SKM-1 treated with dmso at 0.1 percent for 144 hours (cell line): ENCODE measurements at regions not wholly inside any gene's neighbourhood (a gene's known extent, or its start where the extent isn't known, plus 50 kb on each side); places are given as distances from the start of the nearest gene placed in this dataset.

ENCODE experiments used
- DNase-seq: peaks from one replicate; lab custom pipeline; 2025; ENCODE audit not compliant: unreplicated experiment; lab: John Stamatoyannopoulos, UW

DNA sequence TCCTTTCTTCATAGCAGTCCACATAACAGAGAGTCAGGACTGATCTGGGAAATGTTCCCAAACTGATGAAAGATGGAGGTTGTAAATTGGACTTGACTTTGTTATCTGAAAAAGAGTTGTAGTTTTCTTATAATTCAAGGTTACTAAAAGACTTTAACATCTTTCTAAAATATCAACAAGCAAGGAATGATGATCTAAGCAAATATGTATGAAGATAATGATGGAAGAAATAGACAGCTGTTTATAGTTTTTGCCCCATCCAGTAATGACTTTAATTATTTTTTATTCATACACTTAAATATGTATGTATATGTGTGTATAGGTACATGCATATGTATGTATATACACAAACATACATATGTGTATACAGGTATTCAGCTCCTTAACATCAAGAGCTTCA is 411.1 kb upstream of the SPOCK3 start:
- DNase-seq: no peak

DNA sequence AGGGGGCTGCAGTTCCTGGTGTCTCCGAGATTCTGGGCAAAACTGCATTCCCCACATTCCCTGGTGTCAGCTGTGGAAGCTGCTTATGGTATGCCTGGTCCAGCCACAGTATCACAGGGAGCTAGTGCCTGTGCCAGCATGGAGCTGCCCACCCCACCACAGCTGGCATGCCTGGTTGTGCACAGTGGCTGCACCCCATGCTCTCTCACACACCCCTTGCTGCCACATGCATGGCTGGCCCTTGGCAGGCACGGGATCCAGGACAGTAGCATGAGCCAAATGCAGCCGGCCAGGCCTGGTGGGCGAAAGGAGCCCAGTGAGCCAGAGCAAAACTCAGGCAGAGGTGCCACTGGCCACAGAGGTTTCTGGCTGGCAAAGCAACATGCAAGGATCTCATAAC is 418.0 kb upstream of the SPOCK3 start:
- DNase-seq: no peak

DNA sequence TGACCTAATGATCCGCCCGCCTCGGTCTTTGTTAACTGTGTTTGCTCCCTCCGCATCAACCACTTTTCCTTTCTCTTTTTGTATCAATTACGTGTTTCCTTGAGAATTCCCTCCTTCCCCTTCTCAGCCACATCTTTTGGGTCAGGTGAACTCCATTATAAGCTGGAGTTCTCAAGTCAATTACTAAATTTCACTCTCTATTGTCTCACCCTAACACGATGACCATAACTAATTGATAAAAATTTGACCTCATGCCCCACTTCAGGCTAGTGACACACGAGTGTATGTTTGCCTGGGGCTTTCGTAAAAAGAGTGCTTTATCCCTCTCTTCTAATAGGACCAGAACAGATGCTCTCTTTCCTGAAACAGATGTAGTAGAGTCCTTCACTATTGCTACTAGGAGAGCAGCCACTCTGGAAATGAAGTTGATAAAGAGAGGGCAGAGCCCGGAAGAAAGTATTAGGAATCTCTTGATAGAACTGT is 403.6 kb upstream of the ANXA10 start:
- no peak for DNase-seq

DNA sequence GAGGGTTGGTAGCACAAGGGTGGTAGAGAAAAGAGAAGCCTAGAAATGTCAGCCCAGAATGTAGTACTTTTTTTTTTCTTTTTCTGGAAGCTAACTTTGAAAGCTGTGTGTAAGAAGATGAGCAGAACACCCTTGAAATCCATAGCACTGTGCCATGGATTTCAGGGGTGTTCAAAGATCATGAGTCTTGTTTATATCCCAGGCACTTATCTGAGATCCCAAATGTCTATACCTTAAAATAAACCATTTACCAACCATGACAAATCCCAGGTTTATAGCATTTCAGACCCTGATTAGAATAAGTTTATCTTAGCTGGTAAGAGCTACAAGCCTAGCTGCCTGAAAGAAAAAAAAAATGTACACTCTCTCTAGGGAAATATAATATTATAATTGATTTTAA is 389.9 kb upstream of the ANXA10 start:
- DNase-seq: no peak

DNA sequence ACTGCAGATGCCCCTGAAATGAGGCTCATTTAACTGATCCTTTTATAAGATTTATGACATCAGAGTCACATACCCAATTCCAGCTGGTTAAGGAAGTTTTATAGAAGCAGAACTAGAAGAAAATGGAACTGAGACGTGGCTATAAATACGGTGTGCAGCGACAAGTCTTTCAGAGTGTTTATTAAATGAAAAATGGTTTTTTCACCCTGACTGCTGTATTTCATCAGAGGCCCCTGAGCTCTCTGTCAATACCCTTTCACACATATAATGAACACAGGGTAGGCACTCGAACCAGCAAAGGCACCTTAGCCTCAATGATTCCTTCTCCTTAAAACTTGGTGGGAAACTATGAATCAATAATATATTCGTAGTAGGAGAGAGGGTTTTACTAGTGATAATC is 380.8 kb upstream of the ANXA10 start:
- no peak for DNase-seq

DNA sequence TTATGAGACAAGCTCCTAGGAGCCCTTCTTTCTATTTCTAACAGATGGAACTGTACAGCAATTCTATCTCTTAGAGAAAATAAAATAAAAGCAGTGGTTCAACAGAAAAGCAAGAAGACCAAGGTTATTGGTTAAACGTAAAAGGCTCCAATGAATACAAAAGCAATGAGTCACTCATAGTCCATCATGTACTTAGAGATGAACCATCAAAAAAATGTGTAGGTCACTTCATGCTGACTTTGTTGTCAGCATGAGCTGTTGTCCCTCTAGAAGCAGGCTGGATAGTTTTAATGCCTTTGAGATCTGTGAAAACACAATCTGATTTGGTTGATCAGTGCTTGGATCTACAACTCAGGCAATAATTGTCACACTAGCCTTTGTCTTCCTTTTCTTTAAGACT is 378.6 kb upstream of the ANXA10 start:
- no peak for DNase-seq

DNA sequence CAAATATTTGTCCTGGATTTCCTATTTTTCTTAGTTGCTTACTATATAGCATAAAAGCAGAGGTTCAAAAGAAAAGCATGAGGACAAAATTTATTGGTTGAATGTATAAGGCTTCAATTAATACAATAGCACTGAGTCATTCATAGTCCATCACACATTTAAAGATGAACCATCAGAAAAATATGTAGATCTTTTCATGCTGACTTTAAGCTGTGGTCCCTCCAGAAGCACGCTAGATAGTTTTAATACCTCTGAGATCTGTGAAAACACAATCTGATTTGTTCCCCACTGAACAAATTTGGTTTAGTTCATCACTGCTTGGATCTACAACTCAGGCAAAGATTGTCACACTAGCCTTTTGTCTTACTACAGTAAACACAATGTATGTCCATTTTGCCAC is 377.2 kb upstream of the ANXA10 start:
- no peak for DNase-seq

DNA sequence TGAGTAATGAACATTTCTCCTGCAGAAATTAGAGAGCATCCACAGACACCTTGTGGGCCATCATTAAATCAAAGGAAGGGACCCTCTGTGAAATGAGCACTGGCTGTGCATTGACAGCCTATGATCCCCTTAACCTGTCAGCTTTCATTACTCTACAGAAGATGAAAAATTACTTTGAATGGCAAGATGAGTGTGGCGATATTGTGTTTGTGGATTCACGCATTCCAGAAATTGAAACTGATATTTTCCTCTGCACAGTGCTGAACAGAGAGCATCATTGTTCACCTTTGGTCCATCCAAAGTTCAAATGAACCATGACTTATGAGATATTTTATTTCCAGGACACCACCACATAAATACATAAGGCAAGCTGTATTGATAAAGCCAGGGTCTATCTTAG is 374.8 kb upstream of the ANXA10 start:
- DNase-seq: no peak

DNA sequence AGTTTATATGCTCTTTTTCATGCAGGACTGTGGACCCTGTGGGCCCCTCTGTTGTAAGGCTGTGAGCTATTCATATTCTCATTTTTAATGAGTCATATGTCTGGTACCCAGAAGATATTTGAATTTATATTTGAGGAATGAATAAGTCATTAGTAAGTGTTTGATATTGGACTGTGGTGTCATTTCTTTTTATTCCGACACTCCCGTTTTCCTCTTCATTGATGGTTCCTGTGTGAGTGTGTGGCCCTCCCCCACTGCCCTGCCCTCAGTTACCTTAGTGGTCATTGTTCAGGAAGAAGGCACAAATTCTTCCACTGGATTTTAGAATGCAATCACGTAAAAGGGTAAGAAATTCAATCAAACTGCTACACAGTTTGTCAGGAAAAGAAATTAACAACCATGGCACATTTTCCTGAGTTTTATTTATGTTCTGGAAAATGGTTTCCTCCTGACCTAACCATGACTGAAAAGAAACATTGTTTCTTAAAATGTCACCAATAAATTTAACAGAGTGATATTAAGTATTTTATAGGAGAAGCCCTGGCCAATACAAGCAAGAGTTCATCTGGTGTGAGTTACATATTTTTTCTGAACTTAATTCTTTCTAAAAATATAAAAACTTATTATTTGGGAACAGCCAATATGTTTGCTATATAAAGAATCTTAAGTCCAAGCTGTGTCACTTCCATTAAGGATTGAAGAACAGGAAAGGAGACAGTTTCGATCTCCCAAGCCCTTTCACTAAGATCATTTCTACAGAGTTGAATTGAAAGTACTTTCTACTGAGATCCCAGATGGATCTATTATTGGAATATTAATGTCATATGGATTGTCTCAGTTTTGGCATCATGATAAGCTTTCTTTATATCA is 370.5 kb upstream of the ANXA10 start:
- DNase-seq: no peak

DNA sequence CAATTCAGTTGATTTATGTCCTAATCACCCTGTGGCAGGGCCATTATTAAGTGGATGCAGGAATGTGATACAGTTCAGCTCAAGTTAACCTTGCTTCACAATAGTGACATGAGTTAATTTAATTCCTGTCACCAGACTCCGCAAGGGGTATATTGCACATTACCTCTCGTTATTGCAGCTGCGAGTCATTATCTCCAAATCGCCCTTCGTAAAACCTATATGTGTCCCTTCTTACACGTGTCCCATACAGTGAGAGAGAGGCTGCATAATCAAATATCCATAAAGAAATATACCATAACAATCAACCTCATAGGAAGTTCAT is 369.9 kb upstream of the ANXA10 start:
- DNase-seq: no peak

DNA sequence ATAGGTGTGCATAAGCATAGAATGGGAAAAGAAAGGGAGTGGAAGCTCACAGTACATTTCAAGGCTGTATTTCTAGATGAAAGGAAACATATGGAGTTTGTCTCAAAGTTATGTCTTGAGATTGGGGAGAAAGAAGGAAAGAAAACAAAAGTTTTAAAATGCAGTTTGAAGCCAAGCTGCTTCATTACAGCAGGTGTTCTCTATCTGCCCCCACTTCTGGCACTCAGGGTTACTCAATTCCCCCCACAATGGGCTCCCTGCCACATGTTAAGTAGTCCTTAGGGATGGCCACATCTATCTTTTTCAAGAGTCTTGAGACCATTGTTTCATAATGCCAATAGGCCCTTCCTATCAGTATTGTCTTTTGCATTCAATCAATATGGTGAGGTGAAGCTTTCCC is 367.4 kb upstream of the ANXA10 start:
- no peak for DNase-seq

DNA sequence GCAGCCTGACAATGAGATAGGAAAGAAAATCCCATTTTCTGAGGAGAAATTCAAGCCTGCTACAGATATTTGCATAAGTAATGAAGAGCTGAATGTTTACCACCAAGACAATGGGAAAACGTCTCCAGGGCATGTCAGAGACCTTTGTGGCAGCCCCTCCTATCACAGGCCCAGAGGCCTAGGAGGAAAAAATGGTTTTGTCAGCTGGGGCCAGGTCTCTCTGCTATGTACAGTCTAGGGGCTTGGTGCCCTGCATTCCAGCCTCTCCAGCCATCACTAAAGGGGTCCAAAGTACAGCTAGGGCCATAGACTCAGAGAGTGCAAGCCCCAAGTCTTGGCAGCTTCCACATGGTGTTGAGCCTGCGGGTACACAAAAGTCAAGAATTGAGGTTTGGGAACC is 361.6 kb upstream of the ANXA10 start:
- DNase-seq: no peak

DNA sequence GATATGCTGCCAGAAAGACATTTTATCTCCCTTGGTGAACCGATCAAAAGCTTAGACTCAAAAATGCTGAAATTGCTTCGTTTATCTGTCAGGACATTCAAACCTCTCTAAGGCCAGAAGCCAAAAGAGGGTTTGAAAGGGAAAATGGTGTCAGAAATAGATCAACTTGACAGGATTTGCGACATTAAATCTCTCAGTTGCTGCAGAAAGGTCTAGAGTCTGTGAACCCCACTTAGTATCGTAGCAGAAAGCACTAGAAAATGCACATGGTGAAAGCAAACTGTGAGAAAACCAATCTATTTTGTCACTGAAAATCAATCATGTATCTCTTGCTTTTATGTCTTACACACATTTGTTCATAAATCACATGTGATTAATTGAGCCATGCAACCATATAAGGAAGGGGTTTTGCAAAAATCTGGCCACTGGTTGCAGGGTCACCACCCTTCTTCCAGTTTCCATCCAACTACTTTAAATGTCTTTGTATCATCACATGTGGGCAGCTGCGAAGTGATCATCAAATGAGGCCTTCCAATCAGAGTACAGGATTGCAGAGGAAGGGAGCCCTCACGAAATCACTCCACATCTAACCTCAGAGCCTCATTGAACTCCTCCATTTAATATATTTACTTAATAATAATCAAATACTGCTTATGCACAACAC is 347.2 kb upstream of the ANXA10 start:
- no peak for DNase-seq

DNA sequence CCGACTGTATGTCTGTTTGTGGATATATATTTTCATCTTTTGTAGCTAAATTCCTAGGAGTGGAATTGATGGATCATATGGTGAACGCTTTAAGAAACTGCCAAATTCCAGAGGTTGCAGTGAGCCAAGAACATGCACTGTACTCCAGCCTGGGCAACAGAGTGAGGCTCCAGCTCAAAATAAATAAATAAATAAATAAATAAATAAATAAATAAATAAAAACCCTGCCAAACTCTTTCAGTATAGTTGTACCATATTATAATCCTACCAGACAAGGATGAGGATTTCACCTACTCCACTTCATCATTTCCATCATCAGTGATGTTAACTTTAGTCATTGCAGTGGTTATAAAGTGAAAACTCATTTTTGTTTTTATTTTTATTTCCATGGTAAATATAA is 325.1 kb upstream of the ANXA10 start:
- no peak for DNase-seq

DNA sequence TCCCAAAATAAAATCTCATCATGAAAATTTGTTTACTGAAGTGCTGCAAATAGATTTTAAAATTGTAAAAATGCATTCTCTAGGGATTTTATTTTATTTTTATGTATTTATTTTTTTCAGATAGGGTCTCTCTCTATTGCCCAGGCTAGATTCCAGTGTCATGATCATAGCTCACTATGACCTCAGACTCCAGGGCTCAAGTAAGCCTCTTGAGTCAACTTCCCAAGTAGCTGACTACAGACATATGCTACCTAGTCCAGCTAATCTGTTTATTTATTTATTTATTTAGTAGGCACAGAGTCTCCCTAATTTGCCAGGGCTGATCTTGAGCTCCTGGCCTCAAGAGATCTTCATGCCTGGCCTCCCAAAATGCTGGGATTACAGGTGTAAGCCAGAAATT is 317.7 kb upstream of the ANXA10 start:
- no peak for DNase-seq

DNA sequence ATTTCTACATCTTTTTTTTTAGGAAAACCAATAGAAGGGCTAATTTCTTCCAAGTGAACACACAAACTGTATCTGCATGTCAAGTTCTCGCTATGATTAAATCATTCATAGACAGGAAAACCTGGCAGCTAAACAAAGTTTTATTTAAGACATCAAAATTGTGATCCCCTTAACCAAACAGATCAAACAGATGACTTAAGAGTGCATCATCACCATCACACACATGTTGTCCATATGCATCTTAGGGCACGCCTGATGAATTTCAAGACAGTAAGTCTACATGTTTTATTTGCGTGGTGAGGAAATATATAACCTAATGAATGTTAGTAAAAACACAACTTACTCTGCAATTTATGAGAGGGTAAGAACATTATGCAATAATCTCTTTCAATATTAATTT is 317.0 kb upstream of the ANXA10 start:
- no peak for DNase-seq

DNA sequence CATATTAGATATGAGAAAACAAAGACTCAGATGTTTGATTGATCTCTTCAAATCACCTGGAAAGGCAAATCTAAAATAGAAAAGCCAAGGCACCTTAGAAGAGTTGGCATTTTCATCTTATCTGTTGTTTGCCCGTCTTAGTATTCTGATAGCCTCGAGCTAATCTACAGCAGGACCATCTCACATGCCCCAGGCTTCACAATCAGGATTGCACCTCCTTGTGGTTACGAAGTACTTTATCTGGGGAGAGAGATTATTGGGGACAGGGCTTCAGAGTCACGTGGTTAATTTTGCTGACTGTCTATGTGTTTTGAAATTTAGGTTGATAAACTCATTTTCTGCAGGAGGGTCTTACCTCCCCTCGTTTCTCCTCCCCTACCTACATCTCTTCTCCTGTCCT is 313.1 kb upstream of the ANXA10 start:
- no peak for DNase-seq

DNA sequence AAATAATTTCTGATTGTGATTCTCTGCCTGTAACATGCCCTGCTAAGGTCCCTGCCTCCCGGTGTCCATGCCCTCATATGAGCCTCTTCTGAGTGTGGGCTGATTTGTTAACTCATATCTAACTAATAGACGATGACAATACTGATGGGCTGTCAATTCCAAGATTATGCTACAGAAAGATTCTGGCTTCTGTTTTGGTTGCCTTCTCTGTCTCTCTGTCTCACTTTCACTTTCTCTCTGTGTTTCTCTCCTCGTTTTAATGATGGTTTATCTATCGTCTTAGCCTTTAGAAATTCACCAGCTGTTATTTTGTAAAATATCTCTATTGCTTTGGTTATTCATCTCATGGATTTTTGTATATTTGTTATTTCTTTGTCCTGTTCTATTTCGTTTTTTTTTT is 312.5 kb upstream of the ANXA10 start:
- DNase-seq: no peak

DNA sequence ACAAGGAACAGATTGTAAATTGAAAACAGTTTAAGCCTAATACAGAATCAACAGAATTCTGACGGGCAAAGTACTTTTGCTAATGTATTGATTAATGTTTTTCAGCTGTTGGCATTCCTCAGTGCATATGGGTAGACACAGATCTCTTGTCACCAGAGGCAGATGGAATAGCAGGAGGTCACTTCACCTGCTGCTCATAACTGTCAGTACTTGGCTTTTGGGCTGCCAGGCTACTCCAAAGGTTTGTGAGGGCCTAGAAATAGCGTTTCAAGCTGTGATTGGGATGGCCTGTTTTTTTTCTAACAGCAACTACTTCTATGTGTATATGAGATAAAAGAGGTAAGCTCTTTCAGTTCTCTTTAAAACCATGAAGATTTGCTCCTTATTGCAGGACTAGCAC is 307.5 kb upstream of the ANXA10 start:
- no peak for DNase-seq

DNA sequence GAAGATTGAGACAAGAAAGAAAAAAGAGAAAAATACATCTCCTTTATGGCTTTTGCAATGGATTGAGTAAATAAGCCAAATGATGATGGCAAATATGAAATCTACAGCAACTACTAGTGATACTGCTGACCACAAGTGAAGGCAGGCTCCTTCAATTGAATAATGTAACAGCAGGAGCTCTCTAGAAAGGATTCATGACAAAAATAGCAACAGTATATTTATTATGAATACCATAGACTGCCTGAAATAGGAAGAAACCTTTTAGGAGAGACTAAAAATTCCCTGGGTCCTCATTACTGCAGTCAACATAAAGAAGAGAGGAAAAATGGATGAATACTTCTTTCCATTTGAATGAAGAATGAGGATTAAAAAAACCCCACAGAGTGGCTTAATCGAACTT is 306.8 kb upstream of the ANXA10 start:
- DNase-seq: no peak

DNA sequence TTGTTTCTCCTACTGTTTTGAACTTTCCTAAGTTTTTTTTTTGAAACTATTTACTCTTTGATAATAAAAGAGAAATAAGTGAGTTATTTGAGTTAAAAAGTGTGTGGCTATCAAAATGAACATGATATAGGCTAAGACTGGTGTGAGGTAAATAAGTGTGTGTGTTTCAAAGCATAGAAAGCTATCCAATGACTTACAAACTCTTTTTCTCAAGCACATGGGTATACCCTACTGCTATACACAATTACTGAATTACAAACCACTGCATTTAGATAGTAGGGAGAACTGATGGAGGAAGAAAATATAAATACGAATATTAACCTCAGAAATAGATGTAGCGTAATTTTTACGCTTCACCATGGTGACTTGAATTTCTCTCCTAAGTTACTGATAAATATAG is 305.8 kb upstream of the ANXA10 start:
- no peak for DNase-seq

DNA sequence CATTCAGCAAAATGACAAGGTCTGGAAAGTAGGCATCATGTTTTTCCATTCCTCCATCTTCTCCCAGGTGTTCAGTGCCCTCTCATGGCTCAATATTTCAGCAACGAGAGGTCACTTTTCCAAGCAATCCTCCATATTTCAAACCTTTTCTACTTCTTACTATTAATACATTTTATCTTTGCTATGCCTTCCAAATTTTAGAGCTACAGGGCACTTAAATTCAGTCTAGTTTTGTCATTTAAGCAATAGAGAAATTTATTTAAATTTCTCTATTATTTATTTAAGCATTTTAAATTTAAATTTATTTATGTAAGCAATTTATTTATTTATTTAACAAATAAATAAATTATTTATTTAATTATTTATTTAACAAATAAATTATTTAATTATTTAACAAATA is 305.1 kb upstream of the ANXA10 start:
- no peak for DNase-seq
